HEK293 (cell line): ENCODE measurements at regions not wholly inside any gene's neighbourhood (a gene's known extent, or its start where the extent isn't known, plus 50 kb on each side); places are given as distances from the start of the nearest gene placed in this dataset.
"Not testable (repeated sequence)": the region's sequence is repeated elsewhere in the genome, so short reads cannot be mapped to it uniquely, and the experiment has no call there.

ENCODE experiments used
- CTCF ChIP-seq: fragments of 450-650 bp; formaldehyde crosslinking; IDR thresholded peaks from 2 replicates; pipeline ENCODE4 v1.5.1; 2016; ENCODE audit warnings: missing biosample characterization, missing genetic modification characterization
- PBX3 ChIP-seq: sonication (generic); formaldehyde crosslinking; IDR thresholded peaks from 2 replicates; pipeline ENCODE4 v1.8.1; 2022; ENCODE audit warnings: mild to moderate bottlenecking, moderate library complexity, missing genetic modification reagents
- PRDM4 ChIP-seq: fragments of 450-650 bp; formaldehyde crosslinking; IDR thresholded peaks from 2 replicates; pipeline ENCODE4 v1.5.1; 2017; ENCODE audit warnings: missing biosample characterization, missing genetic modification characterization
- ZBTB1 ChIP-seq: fragments of 450-650 bp; formaldehyde crosslinking; IDR thresholded peaks from 2 replicates; pipeline ENCODE4 v1.5.1; 2016; ENCODE audit warnings: missing biosample characterization, missing genetic modification characterization
- ZNF23 ChIP-seq: fragments of 450-650 bp; formaldehyde crosslinking; IDR thresholded peaks from 2 replicates; pipeline ENCODE4 v1.5.1; 2016; ENCODE audit warnings: missing biosample characterization, missing genetic modification characterization, borderline replicate concordance
- ZNF274 ChIP-seq, 2 experiments: fragments of 200-500 bp in 1 of 2; fragments of 450-650 bp in 1 of 2; sonication (Bioruptor generic) in 1 of 2; formaldehyde crosslinking in 1 of 2; IDR thresholded peaks; 2 replicates each; pipeline versions ENCODE4 v1.5.1 to v1.6.1; 2014 to 2016; ENCODE audit warnings: borderline replicate concordance in 1 of 2, inconsistent platforms in 1 of 2, low read length in 1 of 2, missing biosample characterization in 1 of 2, missing genetic modification characterization in 1 of 2
- ZNF366 ChIP-seq: fragments of 450-650 bp; formaldehyde crosslinking; conservative IDR thresholded peaks from 2 replicates; pipeline ENCODE4 v1.5.1; 2016; ENCODE audit warnings: missing biosample characterization, missing genetic modification characterization
- TF ChIP-seq, protein P1 (sequence below): fragments of 450-650 bp; formaldehyde crosslinking; IDR thresholded peaks from 2 replicates; pipeline ENCODE4 v1.5.1; 2017; ENCODE audit warnings: missing biosample characterization, missing genetic modification characterization

GRCh38 chr4:22601638-22602037 is 85.8 kb upstream of the ADGRA3 start:
- not testable (repeated sequence) for TF ChIP-seq CTCF (tag by site-specific recombination); ZNF274 (IDR thresholded peaks at IDR 0.05; ENCODE audit: low read length); ZNF274 (tag by site-specific recombination; IDR thresholded peaks at IDR 0.05; ENCODE audit: borderline replicate concordance); PRDM4; PBX3; ZNF23 (tag by site-specific recombination); ZNF366 (tag by site-specific recombination); ZBTB1 (tag by site-specific recombination)
- TF ChIP-seq, protein P1, sequence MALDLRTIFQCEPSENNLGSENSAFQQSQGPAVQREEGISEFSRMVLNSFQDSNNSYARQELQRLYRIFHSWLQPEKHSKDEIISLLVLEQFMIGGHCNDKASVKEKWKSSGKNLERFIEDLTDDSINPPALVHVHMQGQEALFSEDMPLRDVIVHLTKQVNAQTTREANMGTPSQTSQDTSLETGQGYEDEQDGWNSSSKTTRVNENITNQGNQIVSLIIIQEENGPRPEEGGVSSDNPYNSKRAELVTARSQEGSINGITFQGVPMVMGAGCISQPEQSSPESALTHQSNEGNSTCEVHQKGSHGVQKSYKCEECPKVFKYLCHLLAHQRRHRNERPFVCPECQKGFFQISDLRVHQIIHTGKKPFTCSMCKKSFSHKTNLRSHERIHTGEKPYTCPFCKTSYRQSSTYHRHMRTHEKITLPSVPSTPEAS (tag by site-specific recombination) = not testable (repeated sequence)
